GM21786 (cell line): ENCODE measurements at regions not wholly inside any gene's neighbourhood (a gene's known extent, or its start where the extent isn't known, plus 50 kb on each side); places are given as distances from the start of the nearest gene placed in this dataset.
"Not testable (repeated sequence)": the region's sequence is repeated elsewhere in the genome, so short reads cannot be mapped to it uniquely, and the experiment has no call there.

Source experiments
- ATAC-seq: cut with Tn5 transposase; IDR thresholded peaks from one replicate; pipeline ENCODE4 v1.9.1; 2021; ENCODE audit not compliant: unreplicated experiment

DNA sequence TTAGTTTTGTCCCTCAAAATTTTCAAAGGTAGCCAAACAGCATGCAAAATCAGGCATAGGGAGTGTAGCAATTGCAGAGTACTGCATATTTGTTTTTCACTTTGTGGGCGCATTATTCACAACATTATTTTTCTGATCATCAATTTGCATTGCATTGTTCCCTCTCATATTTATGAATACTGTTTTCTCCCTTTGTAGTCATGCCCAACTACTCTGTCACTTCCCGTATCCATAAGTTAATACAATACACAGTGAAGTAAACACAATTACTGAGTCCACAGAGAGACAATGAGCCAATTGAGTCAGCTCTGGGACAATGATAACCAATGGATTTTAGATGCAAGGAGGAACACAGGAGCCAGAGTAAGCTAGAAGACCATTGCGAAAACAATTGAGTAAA is 944.0 kb upstream of the ADGRL4 start:
- ATAC-seq, result no peak

DNA sequence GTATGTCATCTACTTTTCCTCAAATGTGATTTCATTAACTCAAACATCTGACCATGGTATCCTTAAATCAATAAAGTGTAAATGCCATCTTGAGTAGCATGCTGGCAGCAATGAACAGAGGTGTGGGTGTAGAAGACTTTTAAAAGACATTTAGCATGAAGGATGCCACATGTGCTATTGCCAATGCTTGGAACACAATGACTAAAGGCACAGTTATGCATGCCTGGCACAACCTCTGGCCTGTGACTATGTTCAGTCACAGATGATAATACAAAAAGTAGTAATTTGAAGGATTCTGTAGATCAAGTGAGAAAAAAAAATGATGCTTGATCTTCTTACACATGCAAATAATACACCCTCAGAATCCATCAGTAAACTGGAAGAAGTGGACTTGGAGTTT is 938.9 kb upstream of the ADGRL4 start:
- no peak for ATAC-seq

DNA sequence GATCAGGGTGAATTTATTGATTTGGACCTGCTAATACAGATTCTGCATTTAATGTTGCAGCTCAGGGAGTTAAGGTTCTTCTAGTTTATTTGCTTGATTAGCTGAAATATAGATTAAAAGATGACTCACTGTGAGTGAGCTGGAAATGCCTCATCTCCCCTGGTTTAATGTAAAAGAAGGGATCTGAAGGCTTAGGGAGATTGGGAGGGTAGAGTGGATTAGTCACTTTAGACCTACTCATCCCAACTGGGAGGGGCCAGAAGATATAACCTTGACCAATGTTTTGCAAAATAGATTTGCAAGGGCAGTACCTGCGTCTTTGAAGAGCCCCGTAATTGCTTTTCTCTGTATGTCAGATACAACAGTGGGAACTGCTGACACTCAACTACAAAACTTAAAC is 922.8 kb upstream of the ADGRL4 start:
- no peak for ATAC-seq

DNA sequence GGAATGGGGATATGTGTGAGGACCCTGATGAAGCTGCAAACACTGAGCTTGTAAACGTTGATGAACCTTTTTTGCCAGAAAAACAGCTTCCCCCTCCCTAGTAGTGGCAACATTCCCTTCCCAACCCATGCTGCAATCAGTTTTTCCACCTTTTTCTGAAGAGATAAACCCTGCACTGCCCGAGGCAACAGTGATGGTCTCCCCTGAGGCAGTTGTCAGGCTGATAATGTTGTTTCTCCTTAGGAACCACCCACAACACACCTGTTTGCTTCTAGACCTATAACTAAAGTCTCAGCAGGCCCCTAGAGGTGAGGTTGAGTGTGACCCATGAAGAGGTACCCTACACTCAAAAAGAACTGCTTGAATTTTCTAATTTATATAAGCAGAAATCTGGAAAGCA is 922.4 kb upstream of the ADGRL4 start:
- no peak for ATAC-seq

DNA sequence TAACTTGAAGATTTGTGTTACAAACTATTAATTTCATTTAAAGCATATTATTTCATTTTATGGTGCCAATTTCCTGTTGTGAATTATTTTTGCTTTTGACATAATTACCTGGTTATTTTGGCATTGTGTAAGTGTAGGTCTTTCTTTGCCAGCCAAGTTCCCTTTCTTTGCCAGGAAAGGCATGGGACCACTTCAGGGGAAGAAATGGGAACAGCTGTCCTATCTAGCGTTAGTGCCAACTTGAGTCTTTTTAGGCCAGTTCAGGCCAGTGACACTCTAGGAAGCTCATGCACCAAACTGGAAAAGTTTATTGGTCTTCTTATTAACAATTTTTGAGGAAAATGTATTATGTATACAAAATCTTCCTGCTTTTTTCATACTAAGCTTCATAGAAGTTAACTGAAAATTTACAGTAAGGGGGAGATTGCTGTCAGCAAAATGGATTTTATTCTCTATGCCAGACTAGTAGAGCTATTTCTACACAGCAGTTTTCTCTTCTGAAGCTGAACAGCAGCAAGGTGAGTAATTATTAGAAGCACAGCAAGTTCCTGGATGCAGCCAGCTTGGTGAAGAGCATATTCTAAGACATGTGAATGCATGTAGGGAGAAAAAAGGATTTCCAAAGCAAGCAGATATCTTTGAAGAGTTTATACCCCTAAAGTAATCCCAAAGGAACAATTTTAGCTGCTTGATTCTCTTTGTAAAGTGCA is 914.6 kb upstream of the ADGRL4 start:
- no peak for ATAC-seq

DNA sequence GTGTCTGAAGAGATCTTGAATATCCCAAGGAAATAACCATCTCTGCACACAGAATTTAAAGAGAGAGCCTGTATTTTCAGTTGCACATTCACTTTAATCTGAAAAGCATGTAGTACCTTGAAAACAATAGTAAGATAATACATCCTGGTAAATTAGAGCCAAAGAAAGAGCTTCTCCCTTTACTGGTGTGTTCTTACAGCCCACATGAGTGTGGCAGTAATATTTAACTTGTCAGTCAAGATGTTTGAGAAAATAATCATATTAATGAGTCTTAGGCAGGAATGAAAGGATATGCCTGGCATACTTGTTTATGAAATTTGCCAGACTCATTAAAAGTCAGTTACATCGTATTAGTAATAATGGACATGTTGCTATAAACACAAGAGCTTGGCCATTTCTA is 908.4 kb upstream of the ADGRL4 start:
- ATAC-seq, result no peak

DNA sequence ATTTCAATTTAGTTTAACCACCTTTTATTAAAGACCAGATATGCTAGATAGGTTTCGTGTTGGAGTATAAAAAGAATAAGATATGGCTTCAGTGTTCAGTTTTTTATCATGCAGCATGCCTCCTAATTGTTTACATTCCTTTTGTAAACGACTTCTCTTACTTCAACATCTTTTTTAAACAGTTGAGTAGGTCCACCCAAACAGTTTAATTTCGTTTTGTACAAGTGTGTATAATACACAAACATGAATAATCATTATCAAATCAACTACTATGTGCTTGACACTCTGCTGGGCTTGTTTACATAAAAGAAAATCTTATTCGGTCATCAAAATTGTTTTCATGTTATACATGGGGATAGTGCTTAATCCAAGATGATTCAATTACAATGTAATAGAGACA is 906.3 kb upstream of the ADGRL4 start:
- no peak for ATAC-seq

DNA sequence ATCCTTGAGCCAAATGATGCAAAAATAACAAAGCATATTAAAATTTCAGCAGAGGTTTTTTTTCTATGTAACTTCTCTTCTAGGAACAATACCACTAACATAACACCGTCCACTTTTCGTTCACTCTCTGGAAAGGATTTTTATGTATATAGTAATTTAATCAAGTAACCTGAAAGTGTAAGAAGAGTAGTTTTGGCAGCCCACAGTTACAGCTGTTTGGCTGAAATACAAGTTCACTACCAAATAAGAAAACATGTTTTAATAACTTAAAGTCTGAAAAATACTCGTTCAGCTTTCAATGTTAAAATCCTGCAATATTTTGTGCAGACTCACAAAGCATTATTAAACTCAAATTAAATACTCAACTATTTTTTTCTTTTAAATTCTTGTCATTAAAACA is 896.8 kb upstream of the ADGRL4 start:
- ATAC-seq, result no peak

DNA sequence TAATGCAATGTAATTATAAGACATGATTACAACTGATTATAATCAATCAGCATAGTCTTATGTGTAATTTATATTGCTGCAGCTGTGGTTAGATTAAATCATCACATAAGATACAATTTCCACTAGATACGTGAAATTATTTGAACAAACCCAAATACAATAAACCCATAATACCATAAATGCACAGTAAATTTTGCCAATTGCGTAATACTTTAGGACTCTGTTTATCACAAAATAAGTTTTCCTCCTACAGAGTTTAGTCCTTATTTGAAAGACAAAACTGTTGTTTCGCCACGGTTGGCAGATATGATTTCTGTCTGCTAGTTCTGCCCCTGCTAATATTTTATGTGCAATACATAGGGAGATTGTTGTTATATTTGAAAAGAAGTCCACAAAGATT is 895.9 kb upstream of the ADGRL4 start:
- ATAC-seq, result no peak

DNA sequence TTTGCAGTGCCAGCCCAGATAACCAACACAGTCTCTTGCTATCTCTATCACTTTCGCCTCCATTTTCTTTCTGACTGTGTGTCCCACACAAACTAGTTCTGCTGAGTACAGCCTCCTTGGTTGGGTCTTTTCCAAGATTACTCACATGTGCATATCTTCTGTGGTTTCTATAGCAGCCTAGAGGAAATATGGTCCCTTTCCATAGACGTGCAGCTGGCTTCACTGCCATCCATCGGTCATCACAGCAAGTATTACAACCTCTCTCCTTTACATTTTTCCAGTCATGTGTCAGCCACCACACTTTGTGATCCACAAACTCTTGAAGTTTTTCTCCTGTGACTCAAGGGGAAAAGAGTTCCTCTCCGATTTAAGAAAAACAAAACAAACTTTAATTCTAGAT is 893.4 kb upstream of the ADGRL4 start:
- ATAC-seq, result no peak

DNA sequence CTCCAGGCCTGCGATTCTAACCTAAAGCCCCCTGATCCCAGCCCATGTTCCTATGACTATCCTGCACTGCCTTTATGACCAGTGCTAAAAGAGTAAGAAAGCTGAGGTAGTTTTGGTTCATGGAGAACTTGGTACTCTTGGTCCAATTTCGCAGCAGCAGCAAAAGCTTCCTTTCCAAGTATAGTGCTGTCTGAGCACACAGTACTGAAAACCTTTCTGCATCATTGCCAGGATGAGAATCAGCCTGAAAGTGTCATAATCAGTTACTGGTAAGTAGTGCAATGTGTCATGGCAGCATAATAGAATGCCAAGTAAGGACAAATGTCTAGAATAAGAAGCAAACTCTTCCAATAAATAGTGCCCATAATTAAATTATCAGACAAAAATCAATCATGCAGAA is 889.6 kb upstream of the ADGRL4 start:
- ATAC-seq, result no peak

DNA sequence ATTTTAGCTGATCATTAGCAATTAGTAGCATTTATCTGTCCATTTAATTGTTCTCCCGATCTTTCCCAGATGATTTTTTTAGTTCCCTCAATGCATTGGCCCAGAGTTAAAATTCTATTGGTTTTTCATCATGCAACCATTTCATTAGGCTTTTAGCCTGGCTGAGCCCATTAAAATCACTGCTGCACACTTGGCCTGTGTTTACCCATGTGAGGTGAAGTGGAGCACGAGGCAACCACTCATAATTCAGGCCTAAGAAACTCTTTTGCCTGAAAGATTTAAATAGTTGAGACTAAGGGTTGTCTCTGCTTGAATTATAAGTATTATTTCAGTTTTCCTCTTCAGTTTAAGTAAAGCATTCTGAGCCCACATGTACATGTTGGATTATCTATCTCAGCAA is 889.0 kb upstream of the ADGRL4 start:
- no peak for ATAC-seq

DNA sequence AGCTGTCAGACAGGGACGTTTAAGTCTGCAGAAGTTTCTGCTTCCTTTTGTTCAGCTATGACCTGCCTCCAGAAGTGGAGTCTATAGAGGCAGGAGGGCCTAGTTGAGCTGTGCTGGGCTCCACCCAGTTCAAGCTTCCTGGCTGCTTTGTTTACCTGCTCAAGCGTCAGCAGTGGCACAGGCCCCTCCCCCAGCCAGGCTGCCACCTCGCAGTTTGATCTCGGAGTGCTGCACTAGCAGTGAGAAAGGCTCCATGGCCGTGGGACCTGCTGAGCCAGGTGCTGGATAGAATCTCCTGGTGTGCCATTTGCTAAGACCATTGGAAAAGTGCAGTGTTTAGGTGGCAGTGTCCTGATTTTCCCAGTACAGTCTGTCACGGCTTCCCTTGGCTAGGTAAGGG is 887.6 kb upstream of the ADGRL4 start:
- ATAC-seq, result not testable (repeated sequence)

DNA sequence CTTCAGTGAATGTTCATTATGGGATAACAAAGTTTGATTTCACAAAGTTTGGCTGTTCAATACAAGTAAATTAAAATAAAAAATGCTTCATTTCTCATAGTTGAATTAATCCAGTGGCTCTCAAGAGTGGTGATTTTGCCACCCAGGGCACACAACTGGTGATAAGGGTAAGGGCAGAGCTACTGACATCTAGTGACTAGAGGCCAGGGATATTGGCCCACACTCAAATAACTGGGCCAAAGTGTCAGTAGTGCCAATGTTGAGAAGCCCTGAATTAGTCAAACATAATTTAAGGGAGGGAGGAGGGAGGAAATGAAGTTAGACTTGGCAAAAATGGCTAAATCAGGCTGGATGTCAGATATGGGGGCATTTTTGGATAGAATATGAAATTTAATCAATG is 880.5 kb upstream of the ADGRL4 start:
- no peak for ATAC-seq

DNA sequence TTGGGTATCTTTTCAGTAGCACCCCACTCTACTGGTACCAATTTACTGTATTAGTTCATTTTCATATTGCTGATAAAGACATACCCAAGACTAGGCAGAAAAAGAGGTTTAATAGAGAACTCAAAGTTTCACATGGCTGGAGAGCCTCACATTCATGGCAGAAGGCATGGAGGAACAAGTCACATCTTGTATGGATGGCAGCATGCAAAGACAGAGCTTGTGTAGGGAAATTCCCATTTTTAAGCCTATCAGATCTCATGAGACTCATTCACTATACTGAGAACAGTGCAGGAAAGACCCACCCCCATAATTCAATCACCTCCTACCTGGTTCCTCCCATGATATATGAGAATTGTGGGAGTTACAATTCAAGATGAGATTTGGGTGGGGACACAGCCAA is 878.6 kb upstream of the ADGRL4 start:
- no peak for ATAC-seq

DNA sequence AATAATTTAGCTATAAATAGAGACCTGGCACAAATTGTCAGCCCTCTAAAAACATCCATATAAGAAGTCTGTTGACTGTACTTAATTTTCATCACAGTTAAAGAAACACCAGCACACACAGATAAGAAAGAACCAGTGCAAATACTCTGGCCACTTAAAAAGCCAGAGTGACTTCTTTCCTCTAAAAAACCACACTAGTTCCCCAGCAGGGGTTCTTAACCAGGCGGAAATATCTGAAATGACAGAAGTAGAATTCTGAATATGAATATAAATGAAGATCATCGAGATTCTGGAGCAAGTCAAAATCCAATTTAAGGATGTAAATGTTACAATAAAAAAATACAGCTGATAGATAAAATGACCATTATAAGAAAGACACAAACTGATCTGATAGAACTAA is 870.6 kb upstream of the ADGRL4 start:
- no peak for ATAC-seq

DNA sequence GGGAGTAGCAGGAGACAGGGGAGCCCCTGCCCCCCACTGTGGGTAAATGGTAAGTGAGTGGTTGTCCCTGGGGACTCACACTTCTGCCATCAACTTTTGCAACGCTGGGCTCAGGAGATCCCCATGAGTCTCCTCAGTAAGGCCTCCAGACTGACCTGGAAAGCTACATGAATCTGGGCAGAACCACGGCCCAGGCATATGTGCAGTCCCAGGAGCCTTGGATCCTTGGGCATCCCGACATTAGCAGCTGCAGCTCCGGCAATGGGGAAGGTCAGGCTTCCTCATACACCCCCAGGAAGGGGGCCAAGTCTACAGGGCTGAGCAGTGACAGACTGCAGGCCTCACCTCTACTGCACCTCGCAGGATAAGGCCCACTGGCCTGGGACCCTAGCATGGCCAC is 868.7 kb upstream of the ADGRL4 start:
- no peak for ATAC-seq

DNA sequence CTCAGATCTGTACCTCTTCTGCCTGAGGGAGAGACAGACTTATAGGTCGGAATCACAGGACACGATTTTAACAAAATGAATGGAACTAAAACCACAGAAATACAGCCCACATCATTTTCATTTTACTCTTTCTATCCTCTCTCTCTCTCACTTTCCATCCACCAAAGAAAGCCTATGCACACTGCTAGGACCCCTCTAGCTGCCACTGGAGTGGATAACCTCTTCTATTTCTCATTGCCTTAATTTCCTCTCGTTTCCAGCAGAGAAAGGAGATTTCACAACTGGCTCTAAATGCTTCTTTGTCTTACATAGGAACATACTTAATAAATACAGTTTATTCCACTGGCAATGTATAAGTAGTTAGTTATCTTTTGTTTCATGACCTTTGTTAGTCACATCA is 867.8 kb upstream of the ADGRL4 start:
- ATAC-seq, result no peak

DNA sequence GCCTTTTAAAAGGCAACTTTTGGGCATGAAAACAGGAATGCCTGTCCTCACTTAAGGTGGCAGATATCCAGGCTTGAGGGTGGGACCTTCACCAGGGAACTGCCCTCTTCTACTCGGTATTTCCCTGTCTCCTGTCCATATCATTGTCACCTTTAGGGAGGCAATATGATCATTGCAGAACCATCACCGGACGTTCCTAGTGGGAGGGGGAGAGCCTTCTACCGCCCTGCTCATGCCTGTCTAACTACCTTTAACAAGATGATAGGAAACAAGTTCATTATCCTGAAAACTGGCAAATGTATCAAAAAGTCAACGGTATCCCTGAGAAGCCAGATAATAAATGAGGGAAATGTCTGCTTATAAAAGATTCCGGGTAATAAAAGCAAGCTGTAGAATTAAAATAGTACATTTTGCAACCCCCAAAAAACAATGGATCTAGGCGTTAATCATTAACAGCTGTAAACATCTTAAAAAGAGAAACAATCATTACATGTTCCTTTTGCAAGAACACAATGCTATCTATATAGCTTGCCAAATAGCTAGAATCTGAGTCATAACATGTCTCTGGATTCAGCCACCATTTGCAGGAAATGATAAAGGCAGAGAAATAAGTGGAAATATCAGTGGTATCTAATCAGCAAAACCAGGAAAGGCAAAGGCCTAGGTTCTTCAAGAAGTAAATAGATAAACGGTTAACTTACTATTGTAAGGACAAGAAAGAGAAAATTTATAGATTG is 852.9 kb upstream of the ADGRL4 start:
- ATAC-seq, result no peak

DNA sequence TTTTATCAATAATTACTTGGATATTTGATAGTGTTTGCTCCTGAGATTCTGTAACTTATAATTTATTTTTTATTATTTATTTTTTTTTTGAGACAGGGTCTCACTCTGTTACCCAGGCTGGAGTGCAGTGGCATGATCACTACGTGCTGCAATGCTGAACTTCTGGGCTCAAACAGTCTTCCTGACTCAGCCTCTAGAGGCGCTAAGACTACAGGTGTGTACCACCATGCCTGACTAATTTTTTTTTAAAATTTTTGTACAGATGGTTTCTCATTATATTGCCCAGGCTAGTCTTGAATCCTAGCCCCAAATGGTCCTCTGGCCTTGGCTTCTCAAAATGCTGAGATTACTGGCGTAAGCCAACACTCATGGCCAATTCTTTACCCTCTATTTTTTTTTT is 845.5 kb upstream of the ADGRL4 start:
- no peak for ATAC-seq

DNA sequence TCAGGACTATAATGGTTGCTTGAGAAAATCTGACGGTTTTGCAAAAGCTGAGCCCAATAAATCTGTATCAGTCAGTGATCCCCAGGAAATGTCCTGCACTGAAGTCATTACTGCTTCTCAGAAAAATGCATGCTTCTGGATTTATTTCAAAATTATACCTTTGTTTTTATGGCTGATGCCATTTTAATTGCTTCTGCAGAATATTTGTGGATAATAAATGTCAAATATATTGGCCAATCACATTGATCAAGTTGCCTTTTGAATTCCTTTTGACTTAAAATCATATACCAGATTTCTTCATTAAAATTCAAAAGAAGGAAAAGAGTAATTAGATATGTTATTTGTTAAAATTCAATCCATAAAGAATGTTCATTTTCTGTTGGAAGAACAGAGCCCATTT is 842.9 kb upstream of the ADGRL4 start:
- ATAC-seq, result no peak

DNA sequence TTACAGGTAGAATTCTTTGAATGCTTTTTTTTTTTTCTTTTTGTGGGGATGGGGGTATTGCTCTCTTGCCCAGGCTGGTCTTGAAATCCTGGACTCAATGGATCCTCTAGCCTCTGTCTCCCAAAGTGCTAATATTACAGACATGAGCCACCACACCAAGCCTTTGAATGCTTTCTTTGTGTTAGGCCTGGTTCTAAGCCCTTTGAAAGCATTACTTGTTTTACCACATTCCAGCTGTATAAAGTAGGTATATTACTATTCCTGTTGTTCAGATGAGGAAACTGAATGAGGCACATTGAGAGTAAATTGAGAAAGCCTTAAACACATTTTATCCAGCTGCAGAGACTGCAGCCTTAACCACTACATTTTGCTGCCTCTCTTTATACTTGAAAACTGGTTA is 841.8 kb upstream of the ADGRL4 start:
- ATAC-seq, result no peak

DNA sequence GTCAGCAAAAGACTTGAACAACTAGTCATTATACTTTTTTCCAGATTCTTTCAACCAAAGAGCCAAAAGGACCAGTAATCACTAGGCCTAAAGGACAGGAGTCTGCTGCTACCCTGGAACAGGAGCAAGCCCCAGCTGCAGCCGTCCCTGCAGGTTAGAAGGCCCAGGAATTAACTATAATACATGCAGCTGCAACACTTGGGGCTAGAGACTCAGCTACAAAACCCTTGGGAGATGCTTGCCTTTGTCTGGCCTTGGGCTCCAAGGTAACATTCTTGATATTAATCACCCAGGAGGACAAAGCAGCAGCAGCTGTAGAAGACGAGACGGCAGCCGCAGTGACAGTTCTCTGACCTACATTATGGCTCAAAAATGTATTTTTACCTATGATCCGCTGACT is 841.2 kb upstream of the ADGRL4 start:
- ATAC-seq, result peak; percentile 52
